ENCODE measurements at regions not wholly inside any gene's neighbourhood (a gene's known extent, or its start where the extent isn't known, plus 50 kb on each side); places are given as distances from the start of the nearest gene placed in this dataset.

GRCh38 chr12:18807714-18808113 lies 69.8 kb downstream of the CAPZA3 start:
- DNase-seq (ENCODE audit: low spot score in 2 of 2): no peak
- H3K27me3 ChIP-seq: no peaks in the 10 kb centered on the region
- H3K27ac ChIP-seq: no peak overlapping the region
- no peaks in the 10 kb centered on the region for H3K36me3 ChIP-seq
- H3K4me1 ChIP-seq: no peaks in the 10 kb centered on the region
- intact Hi-C loops (cut with DNase I; ENCODE audit: low total_unique reads): no loop called here
- TF ChIP-seq POLR2A (IDR thresholded peaks at IDR 0.05): no peak
- no peak for TF ChIP-seq CTCF (IDR thresholded peaks at IDR 0.05)
- no peak for TF ChIP-seq POLR2AphosphoS5 (IDR thresholded peaks at IDR 0.05)
- H3K4me3 ChIP-seq: no peak overlapping the region
- no peaks in the 10 kb centered on the region for H3K9me3 ChIP-seq

- H3K36me3 ChIP-seq: no peaks in the 10 kb centered on the region
- H3K27me3 ChIP-seq: no peaks in the 10 kb centered on the region
- no peaks in the 10 kb centered on the region for H3K4me1 ChIP-seq
- no peak for DNase-seq (ENCODE audit: low spot score in 2 of 2)
- H3K4me3 ChIP-seq: no peak overlapping the region
- no peak overlapping the region for H3K27ac ChIP-seq
- no peaks in the 10 kb centered on the region for H3K9me3 ChIP-seq
- intact Hi-C loops (cut with DNase I; ENCODE audit: low total_unique reads): no loop called here
- TF ChIP-seq POLR2AphosphoS5 (IDR thresholded peaks at IDR 0.05) (no peak), POLR2A (IDR thresholded peaks at IDR 0.05) (no peak), CTCF (IDR thresholded peaks at IDR 0.05) (no peak)
Observed at GRCh38 chr12:18808221-18808620, 70.3 kb downstream of the CAPZA3 start.

GRCh38 chr12:18810537-18811253 lies 72.8 kb downstream of the CAPZA3 start:
- no peaks in the 10 kb centered on the region for H3K36me3 ChIP-seq
- no peaks in the 10 kb centered on the region for H3K4me1 ChIP-seq
- H3K4me3 ChIP-seq: no peak overlapping the region
- no peak overlapping the region for H3K27ac ChIP-seq
- TF ChIP-seq POLR2A (IDR thresholded peaks at IDR 0.05) (no peak), POLR2AphosphoS5 (IDR thresholded peaks at IDR 0.05) (no peak), CTCF (IDR thresholded peaks at IDR 0.05) (no peak)
- no peak for DNase-seq (ENCODE audit: low spot score in 2 of 2)
- H3K27me3 ChIP-seq: no peaks in the 10 kb centered on the region
- intact Hi-C loops (cut with DNase I; ENCODE audit: low total_unique reads): no loop called here
- H3K9me3 ChIP-seq: no peaks in the 10 kb centered on the region

- H3K27ac ChIP-seq: no peak overlapping the region
- no peaks in the 10 kb centered on the region for H3K27me3 ChIP-seq
- no peaks in the 10 kb centered on the region for H3K4me1 ChIP-seq
- H3K36me3 ChIP-seq: no peaks in the 10 kb centered on the region
- intact Hi-C loops (cut with DNase I; ENCODE audit: low total_unique reads): no loop called here
- no peaks in the 10 kb centered on the region for H3K9me3 ChIP-seq
- DNase-seq (ENCODE audit: low spot score in 2 of 2): no peak
- no peak overlapping the region for H3K4me3 ChIP-seq
- TF ChIP-seq CTCF (IDR thresholded peaks at IDR 0.05): no peak
Observed at GRCh38 chr12:18811273-18811672, 73.4 kb downstream of the CAPZA3 start.

- no peak overlapping the region for H3K27ac ChIP-seq
- no peak overlapping the region for H3K4me3 ChIP-seq
- intact Hi-C loops (cut with DNase I; ENCODE audit: low total_unique reads): no loop called here
- H3K27me3 ChIP-seq: no peaks in the 10 kb centered on the region
- no peaks in the 10 kb centered on the region for H3K4me1 ChIP-seq
- H3K36me3 ChIP-seq: no peaks in the 10 kb centered on the region
- DNase-seq (ENCODE audit: low spot score in 2 of 2): no peak
- TF ChIP-seq POLR2AphosphoS5 (IDR thresholded peaks at IDR 0.05) (no peak), POLR2A (IDR thresholded peaks at IDR 0.05) (no peak), CTCF (IDR thresholded peaks at IDR 0.05) (no peak)
- no peaks in the 10 kb centered on the region for H3K9me3 ChIP-seq
Observed at GRCh38 chr12:18813753-18814152, 75.8 kb downstream of the CAPZA3 start.
